Natural killer cell treated with Interleukin-12 subunit alpha and Interleukin-12 subunit beta and Interleukin-15 and Interleukin-18, amount 100 ng/mL, for 72 hours (primary cell): ENCODE measurements at regions not wholly inside any gene's neighbourhood (a gene's known extent, or its start where the extent isn't known, plus 50 kb on each side); places are given as distances from the start of the nearest gene placed in this dataset.

Experiments
- ATAC-seq, 2 donors: fragments of 150-1000 bp; cut with Tn5 transposase in 1 of 2; sonication (Bioruptor Pico), chemical (Tn5 transposase) in 1 of 2; 2 replicates each; pipeline ENCODE4 v1.10.0; 2021
- DNase-seq: peaks from one replicate; pipeline ENCODE4 v3.0.0; 2022; ENCODE audit warnings: low spot score
- H3K27ac Mint-ChIP-seq, 2 donors: 1 replicate in 1 of 2; 2 replicates in 1 of 2; pipeline ENCODE4 v1.8.0; 2022; ENCODE audit warnings: mixed read lengths in 2 of 2, mild to moderate bottlenecking in 1 of 2, moderate library complexity in 1 of 2
- H3K27me3 Mint-ChIP-seq, 2 donors: 1 replicate in 1 of 2; 2 replicates in 1 of 2; pipeline ENCODE4 v1.8.0; 2022; ENCODE audit warnings: mixed read lengths in 2 of 2
- H3K36me3 Mint-ChIP-seq: one replicate; pipeline ENCODE4 v1.8.0; 2022; ENCODE audit warnings: mixed read lengths
- H3K4me1 Mint-ChIP-seq, 2 donors: 1 replicate in 1 of 2; 2 replicates in 1 of 2; pipeline ENCODE4 v1.8.0; 2022; ENCODE audit warnings: low read depth in 2 of 2, mixed read lengths in 2 of 2, mild to moderate bottlenecking in 1 of 2
- H3K4me3 Mint-ChIP-seq: one replicate; pipeline ENCODE4 v1.8.0; 2022; ENCODE audit warnings: mixed read lengths
- H3K9me3 Mint-ChIP-seq: 2 replicates; pipeline ENCODE4 v1.8.0; 2022; ENCODE audit warnings: mixed read lengths

- peaks cover 0 to 3% of the 10 kb centered on the region in 2 donors for H3K4me1 Mint-ChIP-seq
- DNase-seq (no peak), ATAC-seq (no peak)
- no peak overlapping the region for H3K4me3 Mint-ChIP-seq
- no peaks in the 10 kb centered on the region for H3K9me3 Mint-ChIP-seq
- H3K27me3 Mint-ChIP-seq = peaks cover 0 to 8% of the 10 kb centered on the region in 2 donors
- no peaks in the 10 kb centered on the region for H3K36me3 Mint-ChIP-seq
- H3K27ac Mint-ChIP-seq = no peak overlapping the region
Observed at GRCh38 chrX:68913249-68913547, 84.4 kb downstream of the EFNB1 start.

DNA sequence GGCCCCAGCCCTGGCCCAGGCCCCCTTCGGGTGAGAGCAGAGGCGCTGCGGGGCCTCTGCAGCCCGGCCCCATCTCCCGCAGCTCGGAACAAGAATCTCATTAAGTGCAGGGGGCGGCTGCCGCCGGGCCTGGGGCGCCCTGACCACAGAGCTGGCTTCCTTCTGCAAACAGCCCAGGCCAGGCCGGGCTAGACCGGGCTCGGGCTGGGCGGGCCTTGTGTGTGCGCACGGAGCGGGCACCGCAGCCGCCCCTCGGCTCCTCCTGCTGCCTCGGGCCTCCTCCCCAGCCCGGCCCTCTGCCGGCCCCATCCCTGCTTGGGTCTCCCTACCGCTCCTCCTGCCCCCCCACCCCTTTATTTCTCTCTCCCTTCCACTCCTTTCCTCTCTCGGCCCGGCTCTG, 83.3 kb downstream of the EFNB1 start:
- Mint-ChIP-seq H3K27me3 (peaks cover 0 to 8% of the 10 kb centered on the region in 2 donors), H3K36me3 (no peaks in the 10 kb centered on the region), H3K9me3 (no peaks in the 10 kb centered on the region), H3K4me3 (no peak overlapping the region), H3K27ac (no peak overlapping the region), H3K4me1 (peaks cover 0 to 3% of the 10 kb centered on the region in 2 donors)
- DNase-seq (no peak), ATAC-seq (peak in 1 of 2 donors; percentile 16)

GRCh38 chrX:68910731-68911428, 82.1 kb downstream of the EFNB1 start:
- Mint-ChIP-seq H3K9me3 (no peaks in the 10 kb centered on the region), H3K4me3 (no peak overlapping the region), H3K36me3 (no peaks in the 10 kb centered on the region), H3K4me1 (peaks cover 0 to 3% of the 10 kb centered on the region in 2 donors), H3K27me3 (peaks cover 0 to 8% of the 10 kb centered on the region in 2 donors), H3K27ac (no peak overlapping the region)
- no peak for DNase-seq
- ATAC-seq = no peak

- peaks cover 0 to 8% of the 10 kb centered on the region in 2 donors for H3K27me3 Mint-ChIP-seq
- ATAC-seq = no peak
- no peaks in the 10 kb centered on the region for H3K36me3 Mint-ChIP-seq
- H3K27ac Mint-ChIP-seq = no peak overlapping the region
- H3K4me1 Mint-ChIP-seq = no peaks in the 10 kb centered on the region
- H3K9me3 Mint-ChIP-seq = no peaks in the 10 kb centered on the region
- no peak for DNase-seq
- no peak overlapping the region for H3K4me3 Mint-ChIP-seq
Observed at GRCh38 chrX:68909945-68910344, 81.1 kb downstream of the EFNB1 start.

GRCh38 chrX:68908071-68908470, 79.2 kb downstream of the EFNB1 start:
- DNase-seq = no peak
- Mint-ChIP-seq H3K4me1 (no peaks in the 10 kb centered on the region), H3K36me3 (no peaks in the 10 kb centered on the region), H3K27ac (no peak overlapping the region), H3K27me3 (peaks cover 0 to 8% of the 10 kb centered on the region in 2 donors), H3K9me3 (no peaks in the 10 kb centered on the region), H3K4me3 (no peak overlapping the region)
- no peak for ATAC-seq

DNA sequence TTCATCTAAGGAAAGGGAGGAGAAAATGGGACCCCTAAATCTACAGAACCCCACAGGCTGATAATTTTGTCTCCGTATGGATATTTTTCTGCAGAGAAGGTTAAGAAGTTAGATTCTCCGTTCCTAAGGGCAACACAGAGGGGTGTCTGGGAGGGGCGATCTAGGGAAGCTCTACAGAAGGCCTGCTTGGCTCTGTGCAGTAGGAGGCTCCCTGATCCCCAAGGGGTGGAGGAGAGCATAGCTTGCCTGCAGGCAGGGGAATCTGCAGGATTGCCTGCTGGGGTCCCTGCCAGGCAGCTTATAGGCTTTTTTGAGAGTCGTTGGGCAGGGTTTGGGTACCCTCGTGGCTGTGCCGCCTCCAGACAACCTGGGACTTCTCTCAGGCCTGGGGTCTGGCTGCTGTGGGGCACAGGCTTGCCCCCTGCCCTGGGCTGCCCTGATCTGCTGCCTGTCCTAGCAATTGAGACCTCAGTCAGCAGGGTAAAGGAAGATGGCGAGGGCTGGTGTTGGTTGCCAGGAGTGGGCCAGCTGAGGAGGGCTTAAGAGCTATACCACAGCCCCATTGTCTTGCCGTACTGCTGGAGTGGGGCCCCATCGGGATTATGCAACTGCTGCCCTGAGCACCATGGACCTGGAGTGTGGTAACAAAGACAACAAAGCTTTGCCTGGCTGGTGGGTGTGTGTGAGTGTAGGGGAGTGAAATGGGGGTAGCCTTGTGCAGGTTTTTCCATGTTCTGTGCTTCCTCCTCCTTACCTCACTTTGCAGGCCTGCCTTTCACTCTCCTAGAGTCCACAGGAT, 74.1 kb downstream of the EFNB1 start:
- Mint-ChIP-seq H3K4me3 (no peak overlapping the region), H3K4me1 (no peaks in the 10 kb centered on the region), H3K9me3 (no peaks in the 10 kb centered on the region), H3K27ac (no peak overlapping the region), H3K27me3 (no peaks in the 10 kb centered on the region), H3K36me3 (no peaks in the 10 kb centered on the region)
- ATAC-seq (no peak), DNase-seq (no peak)

- H3K4me1 Mint-ChIP-seq = no peaks in the 10 kb centered on the region
- H3K27me3 Mint-ChIP-seq = no peaks in the 10 kb centered on the region
- no peak overlapping the region for H3K4me3 Mint-ChIP-seq
- no peak overlapping the region for H3K27ac Mint-ChIP-seq
- ATAC-seq (no peak), DNase-seq (no peak)
- H3K36me3 Mint-ChIP-seq = no peaks in the 10 kb centered on the region
- H3K9me3 Mint-ChIP-seq = no peaks in the 10 kb centered on the region
Observed at GRCh38 chrX:68901519-68901918, 72.7 kb downstream of the EFNB1 start.

GRCh38 chrX:68898598-68898997, 69.8 kb downstream of the EFNB1 start:
- H3K36me3 Mint-ChIP-seq = no peaks in the 10 kb centered on the region
- H3K9me3 Mint-ChIP-seq = no peaks in the 10 kb centered on the region
- no peak overlapping the region for H3K27ac Mint-ChIP-seq
- DNase-seq = no peak
- H3K27me3 Mint-ChIP-seq = no peaks in the 10 kb centered on the region
- H3K4me1 Mint-ChIP-seq = peaks cover 0 to 5% of the 10 kb centered on the region in 2 donors
- H3K4me3 Mint-ChIP-seq = no peak overlapping the region
- no peak for ATAC-seq

DNA sequence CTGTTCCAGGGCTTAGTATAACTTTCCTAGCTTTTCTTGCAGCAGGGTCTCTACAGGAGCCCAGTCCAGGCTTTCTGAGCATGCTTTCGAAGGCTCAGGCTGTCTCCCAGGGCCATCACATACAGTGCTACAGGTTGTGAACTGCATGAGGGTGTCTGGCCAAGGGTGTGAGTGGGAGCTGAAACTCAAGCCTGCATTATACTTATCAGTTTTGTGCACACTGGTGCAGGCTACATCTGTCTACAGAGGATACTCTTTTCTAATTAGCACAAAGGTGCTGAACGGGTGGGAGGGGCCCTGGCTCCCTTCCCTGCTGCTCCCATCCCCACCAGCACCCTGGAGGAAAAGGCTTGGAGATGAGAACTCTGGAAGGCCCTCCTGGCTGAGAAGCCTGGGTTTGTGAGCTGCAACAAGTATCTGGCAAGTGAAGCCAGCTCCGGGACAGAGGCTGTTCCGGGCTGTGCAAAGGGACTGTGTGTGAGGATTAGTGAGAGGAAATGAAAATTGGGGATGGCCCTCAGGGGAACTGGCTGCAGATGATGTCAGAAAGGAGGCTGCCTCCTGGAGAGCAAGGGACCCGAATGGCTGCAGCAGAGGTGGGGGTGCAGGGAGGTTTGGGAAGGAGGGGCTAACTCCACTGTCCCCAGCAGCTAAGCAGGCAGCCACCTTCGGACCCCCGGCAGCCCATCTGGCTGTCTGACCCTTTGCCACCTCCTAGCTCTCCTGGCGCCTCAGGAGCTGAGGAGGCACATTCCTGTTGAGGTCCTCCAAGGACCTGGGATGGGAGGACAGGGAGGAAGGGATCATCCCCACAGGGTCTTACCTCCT, 68.5 kb downstream of the EFNB1 start:
- H3K9me3 Mint-ChIP-seq = no peaks in the 10 kb centered on the region
- H3K4me1 Mint-ChIP-seq = peaks cover 0 to 5% of the 10 kb centered on the region in 2 donors
- no peak for ATAC-seq
- H3K4me3 Mint-ChIP-seq = no peak overlapping the region
- no peak overlapping the region for H3K27ac Mint-ChIP-seq
- no peak for DNase-seq
- no peaks in the 10 kb centered on the region for H3K36me3 Mint-ChIP-seq
- H3K27me3 Mint-ChIP-seq = no peaks in the 10 kb centered on the region

- Mint-ChIP-seq H3K27me3 (no peaks in the 10 kb centered on the region), H3K27ac (no peak overlapping the region), H3K36me3 (no peaks in the 10 kb centered on the region), H3K4me1 (peaks cover 0 to 5% of the 10 kb centered on the region in 2 donors), H3K9me3 (no peaks in the 10 kb centered on the region), H3K4me3 (no peak overlapping the region)
- ATAC-seq (no peak), DNase-seq (no peak)
Observed at GRCh38 chrX:68896581-68896980, 67.8 kb downstream of the EFNB1 start.

- H3K4me1 Mint-ChIP-seq = peaks cover 0 to 5% of the 10 kb centered on the region in 2 donors
- no peak overlapping the region for H3K4me3 Mint-ChIP-seq
- H3K27ac Mint-ChIP-seq = no peak overlapping the region
- DNase-seq (no peak), ATAC-seq (no peak)
- H3K9me3 Mint-ChIP-seq = no peaks in the 10 kb centered on the region
- peaks cover 0 to under 1% of the 10 kb centered on the region in 2 donors for H3K27me3 Mint-ChIP-seq
- no peaks in the 10 kb centered on the region for H3K36me3 Mint-ChIP-seq
Observed at GRCh38 chrX:68895778-68896177, 67.0 kb downstream of the EFNB1 start.

- peaks cover 0 to 2% of the 10 kb centered on the region in 2 donors for H3K27me3 Mint-ChIP-seq
- no peak overlapping the region for H3K4me3 Mint-ChIP-seq
- H3K27ac Mint-ChIP-seq = no peak overlapping the region
- peaks cover 0 to 5% of the 10 kb centered on the region in 2 donors for H3K4me1 Mint-ChIP-seq
- no peaks in the 10 kb centered on the region for H3K9me3 Mint-ChIP-seq
- ATAC-seq (no peak), DNase-seq (no peak)
- no peaks in the 10 kb centered on the region for H3K36me3 Mint-ChIP-seq
Observed at GRCh38 chrX:68895341-68895755, 66.5 kb downstream of the EFNB1 start.

DNA sequence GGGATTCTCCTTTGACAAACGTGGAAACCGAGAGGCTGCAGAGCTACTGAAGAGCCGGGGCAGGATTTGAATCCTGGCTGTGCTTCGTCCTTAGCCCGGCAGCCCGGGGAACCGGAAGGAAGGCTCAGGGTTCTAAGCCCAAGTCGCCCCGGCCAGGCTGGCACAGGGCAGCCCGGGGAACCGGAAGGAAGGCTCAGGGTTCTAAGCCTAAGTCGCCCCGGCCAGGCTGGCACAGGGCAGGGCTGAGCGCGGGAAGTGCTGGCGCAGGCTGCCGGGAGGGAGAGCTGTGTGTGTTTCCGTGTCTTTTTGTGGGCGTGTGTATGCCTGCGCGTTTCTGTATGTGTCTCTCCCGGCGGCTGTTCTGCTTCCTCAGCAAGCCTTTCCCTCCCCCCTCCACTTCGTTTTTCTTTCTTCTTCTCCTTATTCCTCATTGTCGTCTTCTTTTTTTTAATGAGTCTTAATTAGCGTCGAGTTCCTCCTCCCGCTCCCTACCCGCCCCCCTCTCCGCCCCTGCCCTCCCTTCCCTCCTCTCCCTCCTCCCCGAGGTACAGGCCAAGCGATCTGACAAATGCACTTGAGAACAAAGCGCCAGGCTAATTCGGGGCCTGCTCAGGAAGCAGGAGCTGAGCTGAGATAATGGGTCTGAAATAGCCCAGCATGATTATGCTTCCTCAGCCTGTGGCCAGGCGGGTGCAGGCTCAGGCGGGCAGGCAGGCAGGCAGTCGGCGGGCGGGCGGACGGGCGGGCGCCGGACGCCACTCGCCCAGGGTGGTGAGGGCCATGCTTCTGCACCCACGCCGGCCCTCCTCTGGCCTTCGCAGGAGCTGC, 65.9 kb downstream of the EFNB1 start:
- ATAC-seq = peak; percentile 31 to 57
- Mint-ChIP-seq H3K36me3 (no peaks in the 10 kb centered on the region), H3K4me1 (peaks cover 0 to 5% of the 10 kb centered on the region in 2 donors), H3K9me3 (no peaks in the 10 kb centered on the region), H3K27ac (no peak overlapping the region), H3K27me3 (peaks cover 0 to 2% of the 10 kb centered on the region in 2 donors), H3K4me3 (peak overlapping the region; percentile 55)
- DNase-seq = no peak
